ENCODE measurements at regions not wholly inside any gene's neighbourhood (a gene's known extent, or its start where the extent isn't known, plus 50 kb on each side); places are given as distances from the start of the nearest gene placed in this dataset.

DNA sequence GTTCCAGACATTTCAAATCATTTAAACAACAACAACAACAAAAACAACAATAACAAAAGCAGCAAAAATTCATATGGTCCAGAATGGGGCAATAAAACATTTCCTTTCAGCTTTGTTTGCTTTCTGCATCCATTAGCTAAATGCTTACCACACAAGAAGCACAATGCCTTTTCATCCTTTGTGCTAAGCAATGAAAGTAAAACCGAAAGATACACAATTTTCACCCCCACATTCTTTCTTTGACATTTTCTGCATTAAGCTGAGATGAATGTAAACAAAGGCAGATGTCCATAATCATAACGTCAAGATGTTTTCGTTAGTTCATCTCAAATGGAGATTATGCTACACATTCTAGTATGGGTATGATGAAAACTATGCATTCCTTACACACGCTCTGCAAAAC lies 568.5 kb downstream of the SLITRK6 start:
- TF ChIP-seq, protein P1, sequence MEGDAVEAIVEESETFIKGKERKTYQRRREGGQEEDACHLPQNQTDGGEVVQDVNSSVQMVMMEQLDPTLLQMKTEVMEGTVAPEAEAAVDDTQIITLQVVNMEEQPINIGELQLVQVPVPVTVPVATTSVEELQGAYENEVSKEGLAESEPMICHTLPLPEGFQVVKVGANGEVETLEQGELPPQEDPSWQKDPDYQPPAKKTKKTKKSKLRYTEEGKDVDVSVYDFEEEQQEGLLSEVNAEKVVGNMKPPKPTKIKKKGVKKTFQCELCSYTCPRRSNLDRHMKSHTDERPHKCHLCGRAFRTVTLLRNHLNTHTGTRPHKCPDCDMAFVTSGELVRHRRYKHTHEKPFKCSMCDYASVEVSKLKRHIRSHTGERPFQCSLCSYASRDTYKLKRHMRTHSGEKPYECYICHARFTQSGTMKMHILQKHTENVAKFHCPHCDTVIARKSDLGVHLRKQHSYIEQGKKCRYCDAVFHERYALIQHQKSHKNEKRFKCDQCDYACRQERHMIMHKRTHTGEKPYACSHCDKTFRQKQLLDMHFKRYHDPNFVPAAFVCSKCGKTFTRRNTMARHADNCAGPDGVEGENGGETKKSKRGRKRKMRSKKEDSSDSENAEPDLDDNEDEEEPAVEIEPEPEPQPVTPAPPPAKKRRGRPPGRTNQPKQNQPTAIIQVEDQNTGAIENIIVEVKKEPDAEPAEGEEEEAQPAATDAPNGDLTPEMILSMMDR (IDR thresholded peaks at IDR 0.05), result no peak
- TF ChIP-seq POLR2AphosphoS5 (IDR thresholded peaks at IDR 0.05) (no peak), POLR2A (IDR thresholded peaks at IDR 0.05) (no peak)

All from breast epithelium (tissue), 3 donors.